Epithelial cell of esophagus (primary cell): ENCODE measurements at regions not wholly inside any gene's neighbourhood (a gene's known extent, or its start where the extent isn't known, plus 50 kb on each side); places are given as distances from the start of the nearest gene placed in this dataset.

Source experiments
- DNase-seq: peaks from one replicate; pipeline ENCODE4 v3.0.0; 2010; ENCODE audit warnings: low read depth
- H3K4me3 ChIP-seq: 2 replicates; pipeline ENCODE4 v1.5.1; 2011; ENCODE audit warnings: mild to moderate bottlenecking, low read length, control low read depth
- TF ChIP-seq, protein P1 (sequence below): IDR thresholded peaks from 2 replicates; pipeline ENCODE4 v1.5.1; 2011; ENCODE audit warnings: low read depth, mild to moderate bottlenecking, low read length, control low read depth, inconsistent platforms; ENCODE audit not compliant: insufficient read depth; ENCODE audit errors: missing control alignments

DNA sequence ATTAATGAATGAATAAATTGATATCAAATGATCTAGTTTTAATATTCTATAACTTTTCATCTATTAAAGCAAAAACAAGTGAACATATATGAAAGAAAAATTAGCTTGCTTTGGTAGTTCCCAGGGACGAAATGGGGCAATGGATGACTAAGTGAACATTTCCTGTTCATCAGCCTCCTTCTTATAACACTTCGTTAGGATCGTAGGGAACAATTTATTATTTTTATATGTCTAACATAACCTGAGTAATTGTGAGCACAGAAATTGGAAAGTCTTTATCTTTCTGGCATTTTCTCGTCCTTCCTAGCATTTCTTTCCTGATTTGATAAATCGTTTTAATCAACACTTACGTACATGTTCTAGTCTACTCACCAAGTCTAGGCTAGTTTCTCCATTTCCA is 59.1 kb upstream of the PPP1R3C start:
- TF ChIP-seq, protein P1, sequence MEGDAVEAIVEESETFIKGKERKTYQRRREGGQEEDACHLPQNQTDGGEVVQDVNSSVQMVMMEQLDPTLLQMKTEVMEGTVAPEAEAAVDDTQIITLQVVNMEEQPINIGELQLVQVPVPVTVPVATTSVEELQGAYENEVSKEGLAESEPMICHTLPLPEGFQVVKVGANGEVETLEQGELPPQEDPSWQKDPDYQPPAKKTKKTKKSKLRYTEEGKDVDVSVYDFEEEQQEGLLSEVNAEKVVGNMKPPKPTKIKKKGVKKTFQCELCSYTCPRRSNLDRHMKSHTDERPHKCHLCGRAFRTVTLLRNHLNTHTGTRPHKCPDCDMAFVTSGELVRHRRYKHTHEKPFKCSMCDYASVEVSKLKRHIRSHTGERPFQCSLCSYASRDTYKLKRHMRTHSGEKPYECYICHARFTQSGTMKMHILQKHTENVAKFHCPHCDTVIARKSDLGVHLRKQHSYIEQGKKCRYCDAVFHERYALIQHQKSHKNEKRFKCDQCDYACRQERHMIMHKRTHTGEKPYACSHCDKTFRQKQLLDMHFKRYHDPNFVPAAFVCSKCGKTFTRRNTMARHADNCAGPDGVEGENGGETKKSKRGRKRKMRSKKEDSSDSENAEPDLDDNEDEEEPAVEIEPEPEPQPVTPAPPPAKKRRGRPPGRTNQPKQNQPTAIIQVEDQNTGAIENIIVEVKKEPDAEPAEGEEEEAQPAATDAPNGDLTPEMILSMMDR: no peak
- DNase-seq: peak; percentile 68

DNA sequence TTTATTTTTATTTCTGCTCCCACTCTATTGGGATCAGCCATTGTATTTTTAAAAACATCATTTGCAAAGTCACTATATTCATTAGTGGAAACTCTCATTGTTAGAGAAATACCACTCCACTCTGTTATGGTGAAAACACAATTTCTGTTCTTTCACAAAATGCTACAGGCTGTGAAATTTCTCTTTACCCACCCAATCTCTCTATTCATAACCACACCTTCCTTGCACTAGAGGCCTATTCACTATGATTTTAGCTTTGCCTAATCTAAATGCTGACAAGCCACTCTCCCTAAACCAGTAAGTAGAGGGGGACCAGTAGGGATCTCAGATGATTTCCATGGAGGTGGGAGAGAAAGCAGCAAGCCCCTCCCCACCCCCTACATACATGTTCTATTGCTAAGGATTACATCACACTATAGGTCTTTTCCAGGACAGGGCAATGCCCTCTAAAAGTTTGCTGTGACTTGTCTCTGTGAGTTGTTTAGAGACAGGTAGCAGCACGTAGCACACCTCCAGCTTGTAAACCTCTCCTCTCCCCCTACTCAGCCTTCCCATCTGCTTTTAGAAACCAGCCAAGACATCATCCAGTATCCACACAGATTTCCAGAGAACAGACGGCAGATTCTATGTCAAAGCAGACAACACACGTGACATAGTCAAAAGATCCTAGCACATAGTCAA is 58.3 kb upstream of the PPP1R3C start:
- no peak overlapping the region for H3K4me3 ChIP-seq
- TF ChIP-seq, protein P1: no peak
- peak; percentile 70 for DNase-seq

More for the DNA sequence above, 59.1 kb upstream of the PPP1R3C start:
- no peak overlapping the region for H3K4me3 ChIP-seq

DNA sequence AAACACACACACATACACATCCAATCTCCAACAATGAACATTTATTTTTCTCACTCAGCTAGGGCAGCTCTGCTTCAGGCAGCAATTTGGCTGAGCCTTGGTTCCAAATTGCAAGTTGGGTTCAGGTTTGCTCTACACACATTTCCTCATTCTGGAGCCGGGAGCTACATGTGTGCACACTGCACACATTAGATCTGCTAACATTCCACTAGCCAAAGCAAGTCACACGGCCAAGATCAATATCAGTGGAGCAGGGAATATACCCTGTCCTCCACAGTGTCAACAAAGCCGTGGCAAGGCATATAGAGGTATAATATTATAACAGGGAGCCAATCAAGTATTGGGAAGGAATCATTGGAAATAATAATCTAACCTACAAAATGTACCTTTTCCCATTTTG is 57.5 kb upstream of the PPP1R3C start:
- DNase-seq: no peak
- no peak overlapping the region for H3K4me3 ChIP-seq
- TF ChIP-seq, protein P1: no peak

DNA sequence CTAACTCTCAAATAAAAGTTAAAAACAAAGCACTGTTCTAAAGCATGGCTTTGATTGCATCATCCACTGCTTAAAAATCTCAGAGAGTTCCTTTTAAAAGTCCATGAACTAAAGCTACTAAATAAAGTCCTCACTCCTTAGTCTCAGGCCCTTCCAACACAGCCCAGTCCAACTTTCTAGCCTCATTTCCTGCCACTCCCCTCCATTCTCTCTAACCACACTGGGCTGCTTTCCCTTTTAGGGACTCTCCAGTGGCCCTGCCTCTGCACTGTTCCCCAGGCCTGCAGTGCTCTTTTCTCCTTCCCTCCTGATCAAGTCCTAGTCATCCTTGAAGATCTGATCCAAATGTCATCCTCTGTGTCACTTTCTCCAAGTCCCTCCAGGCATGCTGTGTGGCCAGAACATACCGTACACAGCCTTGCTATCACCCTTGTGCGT is 56.9 kb upstream of the PPP1R3C start:
- TF ChIP-seq, protein P1: no peak
- peak; percentile 50 for DNase-seq
- H3K4me3 ChIP-seq: no peak overlapping the region

DNA sequence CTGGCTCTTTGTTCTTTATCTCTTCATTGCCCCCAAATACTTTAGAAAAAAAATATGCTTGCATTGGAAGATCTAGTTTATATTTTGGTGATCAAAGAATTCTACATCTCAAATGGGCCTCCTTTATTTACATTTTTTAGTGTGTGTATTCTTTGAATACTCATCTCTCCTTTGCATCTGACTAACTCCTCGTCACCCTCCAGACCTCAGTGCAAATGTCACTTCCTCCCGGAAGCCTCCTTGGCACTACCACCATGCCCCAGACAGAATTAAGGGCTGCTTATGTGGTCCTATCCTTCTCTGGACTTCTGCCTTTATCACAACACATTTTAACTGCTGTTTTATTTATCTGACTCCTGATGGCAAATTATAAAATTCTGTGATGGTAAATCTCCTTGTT is 52.0 kb upstream of the PPP1R3C start:
- no peak for DNase-seq
- no peak overlapping the region for H3K4me3 ChIP-seq
- TF ChIP-seq, protein P1: no peak

DNA sequence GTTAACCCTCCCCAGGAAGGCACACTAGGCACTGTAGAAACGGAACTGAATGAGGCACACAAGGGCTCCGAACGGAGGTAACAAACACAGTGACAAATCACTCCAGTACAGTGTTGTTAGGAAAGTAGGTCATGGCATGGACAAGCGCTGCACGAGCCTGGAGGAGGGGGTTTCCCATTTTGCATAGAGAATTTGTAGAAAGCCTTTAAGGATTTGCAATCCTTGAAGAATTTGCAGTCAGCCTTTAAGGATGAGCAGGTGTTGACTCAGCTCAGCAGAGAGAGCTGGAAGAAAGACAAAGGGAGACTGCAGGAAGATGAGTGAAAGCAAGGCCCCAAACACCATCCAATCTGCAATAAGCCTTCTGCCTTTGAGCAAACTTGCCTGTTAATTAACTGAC is 51.1 kb upstream of the PPP1R3C start:
- no peak overlapping the region for H3K4me3 ChIP-seq
- TF ChIP-seq, protein P1: no peak
- peak; percentile 93 for DNase-seq

DNA sequence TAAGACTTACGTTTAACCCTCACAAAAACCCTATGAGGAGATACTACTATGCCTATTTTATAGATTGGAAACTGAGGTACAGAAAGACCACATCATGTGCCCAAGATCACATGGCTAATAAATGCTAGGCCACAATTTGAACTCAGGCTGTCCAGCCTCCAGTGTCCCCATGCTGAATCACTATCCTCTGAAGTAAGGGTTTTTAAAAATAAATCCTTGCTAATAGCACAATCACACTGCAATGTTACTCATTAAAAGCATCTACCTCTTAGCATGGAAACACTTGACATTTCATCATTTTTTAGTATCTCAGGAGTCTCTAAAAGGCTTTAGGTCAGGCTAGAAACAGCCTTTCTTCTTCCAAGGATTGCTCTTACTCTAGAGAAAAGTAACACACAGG is 50.0 kb upstream of the PPP1R3C start:
- DNase-seq: no peak
- H3K4me3 ChIP-seq: no peak overlapping the region
- TF ChIP-seq, protein P1: no peak
